SK-N-SH treated with all-trans-retinoic acid at 6 μM for 48 hours (cell line): ENCODE measurements at regions not wholly inside any gene's neighbourhood (a gene's known extent, or its start where the extent isn't known, plus 50 kb on each side); places are given as distances from the start of the nearest gene placed in this dataset.

Experiments
- ATAC-seq: fragments of 200-7000 bp; cut with Tn5 transposase; 3 replicates; pipeline ENCODE4 v1.9.1; 2020; ENCODE audit warnings: mild to moderate bottlenecking, moderate library complexity
- ARNTL ChIP-seq: fragments of 450-650 bp; formaldehyde crosslinking; IDR thresholded peaks from 2 replicates; pipeline ENCODE4 v1.5.0; 2020; ENCODE audit warnings: low read depth, mild to moderate bottlenecking, moderate library complexity, borderline replicate concordance
- BACH2 ChIP-seq: fragments of 250-450 bp; sonication (Bioruptor Pico); IDR thresholded peaks from 2 replicates; pipeline ENCODE4 v1.9.0; 2021; ENCODE audit warnings: mild to moderate bottlenecking, borderline replicate concordance
- CREB5 ChIP-seq: fragments of 250-450 bp; sonication (Bioruptor Pico); IDR thresholded peaks from 2 replicates; pipeline ENCODE4 v1.5.1; 2020; ENCODE audit warnings: low read depth, mild to moderate bottlenecking, moderate library complexity
- ESRRG ChIP-seq: fragments of 250-450 bp; sonication (Bioruptor Pico); IDR thresholded peaks from 2 replicates; pipeline ENCODE4 v1.6.1; 2021; ENCODE audit warnings: mild to moderate bottlenecking
- ISL1 ChIP-seq: fragments of 250-450 bp; sonication (Bioruptor Pico); IDR thresholded peaks from 2 replicates; pipeline ENCODE4 v2.1.2; 2022; ENCODE audit warnings: mild to moderate bottlenecking, moderate library complexity
- PATZ1 ChIP-seq: fragments of 250-450 bp; sonication (Bioruptor Pico); IDR thresholded peaks from 2 replicates; pipeline ENCODE4 v1.8.0; 2020; ENCODE audit warnings: mild to moderate bottlenecking, moderate library complexity, borderline replicate concordance
- POU6F1 ChIP-seq: fragments of 250-450 bp; sonication (Bioruptor Pico); IDR thresholded peaks from 2 replicates; pipeline ENCODE4 v1.8.0; 2021; ENCODE audit warnings: low read depth, mild to moderate bottlenecking, moderate library complexity, borderline replicate concordance
- RARB ChIP-seq: fragments of 250-450 bp; sonication (Bioruptor Pico); IDR thresholded peaks from 2 replicates; pipeline ENCODE4 v1.8.0; 2021; ENCODE audit warnings: mild to moderate bottlenecking, moderate library complexity
- SNAI2 ChIP-seq: fragments of 250-450 bp; sonication (Bioruptor Pico); IDR thresholded peaks from 2 replicates; pipeline ENCODE4 v1.5.0; 2020; ENCODE audit warnings: mild to moderate bottlenecking, moderate library complexity
- TCF4 ChIP-seq: fragments of 250-450 bp; sonication (Bioruptor Pico); IDR thresholded peaks from 2 replicates; pipeline ENCODE4 v1.8.0; 2021; ENCODE audit warnings: mild to moderate bottlenecking, moderate library complexity, borderline replicate concordance
- TSHZ2 ChIP-seq: fragments of 250-450 bp; sonication (Bioruptor Pico); IDR thresholded peaks from 2 replicates; pipeline ENCODE4 v1.5.0; 2020; ENCODE audit warnings: mild to moderate bottlenecking, moderate library complexity
- ZC3H10 ChIP-seq: fragments of 250-450 bp; sonication (Bioruptor Pico); IDR thresholded peaks from 2 replicates; pipeline ENCODE4 v1.5.1; 2021; ENCODE audit warnings: mild to moderate bottlenecking, moderate library complexity
- ZFP3 ChIP-seq: fragments of 250-450 bp; sonication (Bioruptor Pico); IDR thresholded peaks from 2 replicates; pipeline ENCODE4 v1.5.0; 2020; ENCODE audit warnings: mild to moderate bottlenecking, moderate library complexity
- ZFP30 ChIP-seq: fragments of 450-650 bp; formaldehyde crosslinking; IDR thresholded peaks from 2 replicates; pipeline ENCODE4 v1.5.0; 2022; ENCODE audit warnings: mild to moderate bottlenecking, moderate library complexity
- ZNF565 ChIP-seq: fragments of 450-650 bp; formaldehyde crosslinking; conservative IDR thresholded peaks from 2 replicates; pipeline ENCODE4 v1.5.0; 2020; ENCODE audit warnings: low read depth, mild to moderate bottlenecking, moderate library complexity
- ZNF70 ChIP-seq: fragments of 450-650 bp; formaldehyde crosslinking; IDR thresholded peaks from 2 replicates; pipeline ENCODE4 v1.5.0; 2020; ENCODE audit warnings: mild to moderate bottlenecking, moderate library complexity
- ZNF8 ChIP-seq: fragments of 450-650 bp; formaldehyde crosslinking; IDR thresholded peaks from 2 replicates; pipeline ENCODE4 v1.5.0; 2020; ENCODE audit warnings: mild to moderate bottlenecking, moderate library complexity

- no peak for TF ChIP-seq PATZ1 (CRISPR knock-in tag)
Measured at GRCh38 chr10:111486346-111486745, 409.5 kb downstream of the ADRA2A start (continued).

GRCh38 chr10:111488668-111489067 lies 411.8 kb downstream of the ADRA2A start:
- ATAC-seq, result no peak
- TF ChIP-seq TCF4 (CRISPR knock-in tag), result no peak
- no peak for TF ChIP-seq CREB5 (CRISPR knock-in tag)
- TF ChIP-seq SNAI2 (CRISPR knock-in tag), result no peak
- TF ChIP-seq, all 23 proteins: peak for 0

- no peak for TF ChIP-seq POU6F1
- TF ChIP-seq CREB5 (CRISPR knock-in tag), result no peak
- TF ChIP-seq ZNF70 (CRISPR knock-in tag), result no peak
- no peak for TF ChIP-seq ARNTL
- no peak for ATAC-seq
Measured at GRCh38 chr10:111491154-111491553, 414.3 kb downstream of the ADRA2A start.

GRCh38 chr10:111493024-111493625 lies 416.3 kb downstream of the ADRA2A start:
- ATAC-seq, result no peak
- TF ChIP-seq ZNF565 (no peak), ZNF8 (no peak), TCF4 (CRISPR knock-in tag) (no peak)
- TF ChIP-seq, all 23 proteins: peak for 0

- no peak for TF ChIP-seq ZNF8
- ATAC-seq, result no peak
Measured at GRCh38 chr10:111498560-111498959, 421.7 kb downstream of the ADRA2A start.

- TF ChIP-seq ESRRG (CRISPR knock-in tag), result no peak
- TF ChIP-seq BACH2 (CRISPR knock-in tag), result no peak
- no peak for TF ChIP-seq ISL1 (CRISPR knock-in tag)
- TF ChIP-seq CREB5 (CRISPR knock-in tag), result no peak
- no peak for TF ChIP-seq ZNF70 (CRISPR knock-in tag)
- ATAC-seq, result no peak
Measured at GRCh38 chr10:111504376-111504775, 427.5 kb downstream of the ADRA2A start.

- no peak for ATAC-seq
- TF ChIP-seq SNAI2 (CRISPR knock-in tag) (no peak), ESRRG (CRISPR knock-in tag) (no peak), ISL1 (CRISPR knock-in tag) (no peak), PATZ1 (CRISPR knock-in tag) (no peak), TCF4 (CRISPR knock-in tag) (no peak), BACH2 (CRISPR knock-in tag) (no peak), ZFP3 (CRISPR knock-in tag) (no peak), TSHZ2 (CRISPR knock-in tag) (no peak), RARB (CRISPR knock-in tag) (no peak), ZFP30 (no peak), ZC3H10 (no peak)
Measured at GRCh38 chr10:111506266-111507034, 429.6 kb downstream of the ADRA2A start.
